Activated CD4-positive, CD25-positive, alpha-beta regulatory T cell treated with anti-CD3 and anti-CD28 coated beads, Interleukin-2, amount 50 U/mL, for 16 hours (primary cell): ENCODE measurements at regions not wholly inside any gene's neighbourhood (a gene's known extent, or its start where the extent isn't known, plus 50 kb on each side); places are given as distances from the start of the nearest gene placed in this dataset.
"Not testable (repeated sequence)": the region's sequence is repeated elsewhere in the genome, so short reads cannot be mapped to it uniquely, and the experiment has no call there.

Source experiments
- DNase-seq: peaks from one replicate; pipeline ENCODE4 v3.0.0-alpha.2; 2020; ENCODE audit warnings: low read depth, low spot score

- DNase-seq = no peak
These were observed 52.0 kb upstream of the FYN start for GRCh38 chr6:111925296-111925695.

DNA sequence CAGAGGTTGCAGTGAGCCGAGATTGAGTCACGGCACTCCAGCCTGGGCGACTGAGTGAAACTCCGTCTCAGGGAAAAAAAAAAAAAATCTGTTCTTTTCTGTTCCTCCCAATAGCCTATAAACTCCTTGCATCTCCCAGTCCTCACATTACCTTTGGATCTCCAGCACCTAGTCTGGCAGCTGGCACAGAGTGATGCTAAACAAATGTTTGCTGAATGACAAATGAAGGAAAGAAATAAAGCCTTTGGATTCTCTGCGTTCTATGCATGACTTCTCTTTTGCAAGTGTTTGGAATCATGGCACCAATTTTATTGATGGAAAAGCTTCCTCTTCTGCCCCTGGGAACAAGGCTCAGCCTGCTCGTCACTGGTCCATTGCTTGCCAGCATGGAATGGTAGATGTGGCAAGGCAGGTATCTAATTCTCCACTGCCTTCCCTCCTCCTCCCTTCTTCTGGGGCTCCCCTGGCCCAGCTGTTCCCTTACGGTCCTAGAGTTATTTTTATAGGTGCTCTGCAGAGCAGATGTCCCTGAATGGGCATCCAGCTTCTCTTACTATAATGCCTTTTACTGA, 53.6 kb upstream of the FYN start:
- DNase-seq = no peak

DNA sequence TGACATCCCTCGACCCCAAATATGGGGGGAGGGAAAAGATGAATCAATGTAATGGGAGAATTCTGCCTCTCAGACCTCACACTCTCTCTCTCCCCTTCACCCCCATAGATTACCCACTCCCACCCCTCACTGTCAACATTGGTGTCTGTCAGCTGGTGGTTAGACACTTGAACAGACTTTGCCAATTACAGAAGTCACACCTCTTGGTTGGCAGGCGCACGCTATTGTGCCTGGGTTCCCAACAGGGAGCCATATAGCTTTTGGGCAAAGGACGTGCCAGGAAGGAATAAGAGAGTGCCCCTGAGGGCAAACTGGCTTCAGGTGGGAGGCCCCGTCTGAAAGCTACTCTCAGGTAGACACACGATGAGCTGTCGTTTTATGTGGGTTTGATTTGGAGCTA, 54.1 kb upstream of the FYN start:
- no peak for DNase-seq

GRCh38 chr6:111928139-111928538, 54.9 kb upstream of the FYN start:
- DNase-seq = no peak

GRCh38 chr6:111934611-111935010, 61.4 kb upstream of the FYN start:
- not testable (repeated sequence) for DNase-seq

GRCh38 chr6:111936718-111937117, 63.5 kb upstream of the FYN start:
- no peak for DNase-seq

DNA sequence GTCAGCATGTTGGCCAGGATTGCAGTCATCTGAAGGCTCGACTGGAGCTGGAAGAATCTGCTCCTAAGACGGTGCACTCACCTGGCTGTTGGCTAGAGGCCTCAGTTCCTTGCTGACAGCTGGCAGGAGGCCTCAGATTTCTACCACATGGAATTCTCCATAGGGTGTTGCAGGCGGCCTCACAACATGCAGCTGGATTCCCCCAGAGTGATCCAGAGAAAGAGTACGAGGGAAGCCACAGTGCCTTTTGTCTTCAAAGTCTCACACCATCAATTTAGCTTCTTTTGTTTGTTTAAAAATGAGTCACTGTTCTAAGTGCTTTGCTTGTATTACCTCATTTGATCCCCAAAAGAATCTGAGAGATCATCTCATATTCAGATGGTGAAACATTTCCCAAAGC, 65.5 kb upstream of the FYN start:
- no peak for DNase-seq

GRCh38 chr6:111939902-111940301, 66.7 kb upstream of the FYN start:
- DNase-seq = no peak

GRCh38 chr6:111940801-111941200, 67.5 kb upstream of the FYN start:
- no peak for DNase-seq

DNA sequence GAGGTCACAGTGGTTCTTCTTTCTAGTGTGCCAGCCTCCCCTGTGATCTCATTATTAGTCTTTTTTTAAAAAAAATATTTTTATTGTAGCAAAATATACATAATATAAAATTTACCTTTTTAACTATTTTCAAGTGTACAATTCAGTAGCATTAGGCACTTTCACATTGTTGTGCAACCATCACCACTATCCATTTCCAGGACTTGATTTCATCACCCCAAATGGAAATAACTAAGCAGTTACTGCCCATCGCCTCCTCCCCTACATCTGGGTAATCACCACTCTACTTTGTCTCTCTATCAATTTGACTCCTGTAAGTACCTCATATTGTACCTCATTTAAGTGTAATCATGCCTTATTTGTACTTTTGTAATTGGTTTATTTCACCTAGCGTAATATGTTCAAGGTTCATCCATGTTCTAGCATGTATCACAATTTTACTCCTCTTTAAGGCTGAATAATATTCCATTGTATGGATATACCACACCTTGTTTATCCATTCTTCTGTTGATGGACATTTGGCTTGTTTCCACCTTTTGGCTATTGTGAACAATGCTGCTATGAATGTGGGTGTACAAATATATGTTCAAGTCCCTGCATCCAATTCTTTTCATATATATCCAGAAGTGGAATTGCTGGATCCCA, 68.6 kb upstream of the FYN start:
- no peak for DNase-seq

DNA sequence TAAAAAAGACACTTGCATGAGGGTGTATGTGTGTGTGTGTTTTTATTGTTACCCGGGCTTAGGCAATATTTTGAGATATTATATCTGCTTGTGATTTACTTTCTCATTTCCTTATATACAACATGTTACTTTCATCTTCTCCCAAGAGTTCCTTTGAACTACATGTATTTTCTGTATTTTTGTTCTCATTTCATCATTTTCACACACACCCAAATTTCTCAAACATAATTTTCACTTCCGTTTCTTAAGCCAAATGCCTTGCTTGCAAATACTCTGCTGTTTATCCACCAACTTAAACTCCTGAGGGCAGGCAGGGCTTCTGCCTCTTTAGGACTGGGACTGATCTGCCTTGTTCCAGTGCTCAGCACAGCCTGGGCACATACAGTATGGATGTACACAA, 69.3 kb upstream of the FYN start:
- DNase-seq = no peak

- no peak for DNase-seq
These were observed 70.0 kb upstream of the FYN start for GRCh38 chr6:111943266-111943665.

DNA sequence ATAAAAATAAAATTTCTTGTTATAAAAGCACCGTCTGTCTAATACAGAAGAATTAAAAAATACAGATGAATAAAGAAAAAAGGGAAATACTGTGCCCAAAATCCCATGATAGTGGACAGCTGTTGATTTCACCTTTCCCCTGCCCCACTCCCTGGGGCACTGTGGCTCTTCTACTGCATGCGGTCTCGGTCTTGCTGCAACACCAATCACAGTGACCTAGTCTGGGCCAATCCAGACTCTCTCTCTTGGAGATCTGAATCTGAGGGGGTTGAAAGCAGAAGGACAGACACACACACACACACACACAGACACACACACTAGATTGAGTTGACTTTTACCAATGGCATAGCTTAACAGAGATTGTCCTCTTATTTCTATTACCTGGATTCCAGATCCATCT, 70.5 kb upstream of the FYN start:
- DNase-seq = no peak

- no peak for DNase-seq
These were observed 71.3 kb upstream of the FYN start for GRCh38 chr6:111944541-111944940.

- DNase-seq = no peak
These were observed 76.3 kb upstream of the FYN start for GRCh38 chr6:111949546-111949945.

- DNase-seq = not testable (repeated sequence)
These were observed 76.7 kb upstream of the FYN start for GRCh38 chr6:111949984-111950383.

- no peak for DNase-seq
These were observed 77.6 kb upstream of the FYN start for GRCh38 chr6:111950661-111951496.

DNA sequence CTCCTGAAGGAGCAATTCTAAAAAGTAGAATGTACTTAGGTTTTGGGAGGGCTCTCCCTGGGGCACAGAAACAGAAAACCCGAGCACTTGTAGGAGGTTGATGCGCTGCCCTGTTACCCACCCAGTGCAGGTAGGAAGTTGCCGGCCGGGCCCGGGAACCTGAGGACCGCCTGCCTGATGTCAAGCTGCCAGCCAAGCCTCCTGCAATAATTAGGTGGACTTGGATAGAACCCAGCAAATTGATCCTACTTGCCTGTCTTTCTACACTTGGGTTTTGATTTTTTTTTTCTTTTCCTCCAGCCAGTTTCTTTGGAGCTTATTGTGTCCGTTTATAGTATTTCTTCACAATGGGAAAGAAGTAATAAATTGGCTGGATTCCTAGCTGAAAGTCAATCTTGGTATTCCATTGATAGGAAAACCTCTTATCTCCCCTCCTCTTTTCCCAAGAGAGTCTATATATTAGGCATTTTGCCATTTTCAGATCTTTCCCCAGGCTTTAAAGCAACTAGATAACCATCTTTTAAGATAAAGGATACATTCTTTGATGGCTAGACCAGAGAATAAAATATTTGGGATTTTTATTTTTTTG, 78.3 kb upstream of the FYN start:
- no peak for DNase-seq

- no peak for DNase-seq
These were observed 79.0 kb upstream of the FYN start for GRCh38 chr6:111952274-111952673.

GRCh38 chr6:111952821-111953540, 79.7 kb upstream of the FYN start:
- no peak for DNase-seq

GRCh38 chr6:111956098-111956497, 82.8 kb upstream of the FYN start:
- no peak for DNase-seq
